HL-60 (cell line): ENCODE measurements at regions not wholly inside any gene's neighbourhood (a gene's known extent, or its start where the extent isn't known, plus 50 kb on each side); places are given as distances from the start of the nearest gene placed in this dataset.

Experiments
- DNase-seq, 2 experiments: peaks; one replicate each; pipeline ENCODE4 v3.0.0-alpha.2; 2010 to 2020; ENCODE audit warnings: low read depth in 1 of 2, low spot score in 1 of 2
- H3K27ac ChIP-seq: fragments of 250-450 bp; sonication (Bioruptor Pico); replicated peaks from 2 replicates; pipeline ENCODE4 v1.5.1; 2020; ENCODE audit warnings: mild to moderate bottlenecking, moderate library complexity
- H3K27me3 ChIP-seq: fragments of 250-450 bp; sonication (Bioruptor Pico); 2 replicates; pipeline ENCODE4 v1.5.1; 2021; ENCODE audit warnings: mild to moderate bottlenecking, moderate library complexity; ENCODE audit not compliant: insufficient read depth, poor library complexity, severe bottlenecking
- H3K4me3 ChIP-seq: replicated peaks from 2 replicates; pipeline ENCODE4 v1.5.1; 2011; ENCODE audit warnings: mild to moderate bottlenecking, control low read depth, low read length; ENCODE audit not compliant: insufficient read depth
- CTCF ChIP-seq: IDR thresholded peaks from one replicate; pipeline ENCODE4 v1.5.1; 2011; ENCODE audit warnings: low read length, control low read depth, inconsistent platforms; ENCODE audit not compliant: insufficient read depth
- GABPA ChIP-seq: IDR thresholded peaks from 2 replicates; pipeline ENCODE4 v1.6.1; 2012; ENCODE audit warnings: low read depth
- POLR2AphosphoS5 ChIP-seq: IDR thresholded peaks from 2 replicates; pipeline ENCODE4 v1.6.1; 2012; ENCODE audit warnings: low read depth
- SPI1 ChIP-seq: IDR thresholded peaks from 2 replicates; pipeline ENCODE4 v1.6.1; 2012; ENCODE audit warnings: low read depth, mild to moderate bottlenecking, borderline replicate concordance
- TF ChIP-seq, protein P1 (sequence below): IDR thresholded peaks from 2 replicates; pipeline ENCODE4 v1.6.1; 2012; ENCODE audit warnings: low read depth; ENCODE audit not compliant: insufficient replicate concordance

GRCh38 chr4:119733431-119733830 lies 104.8 kb upstream of the PDE5A start:
- TF ChIP-seq CTCF (no peak), SPI1 (no peak), GABPA (no peak), POLR2AphosphoS5 (no peak)
- TF ChIP-seq, protein P1, sequence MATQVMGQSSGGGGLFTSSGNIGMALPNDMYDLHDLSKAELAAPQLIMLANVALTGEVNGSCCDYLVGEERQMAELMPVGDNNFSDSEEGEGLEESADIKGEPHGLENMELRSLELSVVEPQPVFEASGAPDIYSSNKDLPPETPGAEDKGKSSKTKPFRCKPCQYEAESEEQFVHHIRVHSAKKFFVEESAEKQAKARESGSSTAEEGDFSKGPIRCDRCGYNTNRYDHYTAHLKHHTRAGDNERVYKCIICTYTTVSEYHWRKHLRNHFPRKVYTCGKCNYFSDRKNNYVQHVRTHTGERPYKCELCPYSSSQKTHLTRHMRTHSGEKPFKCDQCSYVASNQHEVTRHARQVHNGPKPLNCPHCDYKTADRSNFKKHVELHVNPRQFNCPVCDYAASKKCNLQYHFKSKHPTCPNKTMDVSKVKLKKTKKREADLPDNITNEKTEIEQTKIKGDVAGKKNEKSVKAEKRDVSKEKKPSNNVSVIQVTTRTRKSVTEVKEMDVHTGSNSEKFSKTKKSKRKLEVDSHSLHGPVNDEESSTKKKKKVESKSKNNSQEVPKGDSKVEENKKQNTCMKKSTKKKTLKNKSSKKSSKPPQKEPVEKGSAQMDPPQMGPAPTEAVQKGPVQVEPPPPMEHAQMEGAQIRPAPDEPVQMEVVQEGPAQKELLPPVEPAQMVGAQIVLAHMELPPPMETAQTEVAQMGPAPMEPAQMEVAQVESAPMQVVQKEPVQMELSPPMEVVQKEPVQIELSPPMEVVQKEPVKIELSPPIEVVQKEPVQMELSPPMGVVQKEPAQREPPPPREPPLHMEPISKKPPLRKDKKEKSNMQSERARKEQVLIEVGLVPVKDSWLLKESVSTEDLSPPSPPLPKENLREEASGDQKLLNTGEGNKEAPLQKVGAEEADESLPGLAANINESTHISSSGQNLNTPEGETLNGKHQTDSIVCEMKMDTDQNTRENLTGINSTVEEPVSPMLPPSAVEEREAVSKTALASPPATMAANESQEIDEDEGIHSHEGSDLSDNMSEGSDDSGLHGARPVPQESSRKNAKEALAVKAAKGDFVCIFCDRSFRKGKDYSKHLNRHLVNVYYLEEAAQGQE, result no peak
- no peak for DNase-seq
- H3K27me3 ChIP-seq, result no peaks in the 10 kb centered on the region
- H3K4me3 ChIP-seq, result no peak overlapping the region
- H3K27ac ChIP-seq, result no peak overlapping the region

- TF ChIP-seq GABPA (no peak), SPI1 (no peak), POLR2AphosphoS5 (no peak), CTCF (no peak)
- TF ChIP-seq, protein P1, result no peak
- Histone ChIP-seq H3K27me3 (no peaks in the 10 kb centered on the region), H3K27ac (no peak overlapping the region), H3K4me3 (no peak overlapping the region)
- no peak for DNase-seq
Observed at GRCh38 chr4:119731778-119732177, 103.2 kb upstream of the PDE5A start.

DNA sequence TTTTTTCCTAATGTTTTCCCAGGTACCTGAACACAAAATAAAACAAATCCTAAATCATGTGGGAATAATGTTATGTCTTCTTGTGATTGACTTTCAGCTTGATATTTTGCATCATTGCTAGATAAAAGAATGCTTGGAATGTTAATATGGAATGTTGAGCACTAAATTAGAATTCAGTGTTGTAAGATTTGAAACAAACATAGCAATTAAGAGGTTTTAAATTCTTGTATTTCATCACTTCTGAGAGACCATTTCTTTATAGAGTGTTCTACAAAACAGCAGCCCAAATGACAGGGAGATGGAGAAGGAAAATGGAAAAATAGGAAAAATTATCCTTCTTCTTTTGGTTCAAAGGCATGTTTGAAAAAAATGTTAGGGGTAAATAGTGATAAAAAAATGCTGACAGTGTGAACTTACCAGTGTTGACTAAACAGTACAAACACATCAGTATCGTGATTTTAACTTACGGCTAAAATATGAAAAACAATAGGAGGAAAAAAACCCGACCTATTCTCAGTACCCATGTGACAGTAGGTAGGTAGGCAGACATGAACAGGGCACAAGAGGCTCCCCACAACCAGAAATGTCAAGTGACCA lies 102.6 kb upstream of the PDE5A start:
- Histone ChIP-seq H3K27me3 (no peaks in the 10 kb centered on the region), H3K4me3 (no peak overlapping the region), H3K27ac (no peak overlapping the region)
- DNase-seq, result no peak
- TF ChIP-seq, protein P1, result no peak
- TF ChIP-seq SPI1, result no peak
- TF ChIP-seq POLR2AphosphoS5, result no peak
- no peak for TF ChIP-seq GABPA
- no peak for TF ChIP-seq CTCF
